Adipocyte (in vitro differentiated cells): ENCODE measurements at regions not wholly inside any gene's neighbourhood (a gene's known extent, or its start where the extent isn't known, plus 50 kb on each side); places are given as distances from the start of the nearest gene placed in this dataset.

Experiments
- DNase-seq: peaks from one replicate; pipeline ENCODE4 v3.0.0-alpha.2; 2015; ENCODE audit warnings: low read depth
- H3K27me3 ChIP-seq: replicated peaks from 2 replicates; pipeline ENCODE4 v1.7.0; 2013; ENCODE audit warnings: mild to moderate bottlenecking, low read length, moderate library complexity; ENCODE audit not compliant: control insufficient read depth, insufficient read depth
- H3K36me3 ChIP-seq: 2 replicates; pipeline ENCODE4 v1.7.0; 2013; ENCODE audit warnings: low read length, mild to moderate bottlenecking, moderate library complexity; ENCODE audit not compliant: control insufficient read depth, insufficient read depth, severe bottlenecking
- H3K4me1 ChIP-seq: 2 replicates; pipeline ENCODE4 v1.7.0; 2013; ENCODE audit warnings: mild to moderate bottlenecking, low read length, moderate library complexity; ENCODE audit not compliant: control insufficient read depth, insufficient read depth
- H3K4me3 ChIP-seq: 2 replicates; pipeline ENCODE4 v1.7.0; 2013; ENCODE audit warnings: mild to moderate bottlenecking, low read length, moderate library complexity
- H3K9ac ChIP-seq: 2 replicates; pipeline ENCODE4 v1.7.0; 2013; ENCODE audit warnings: mild to moderate bottlenecking, low read length, moderate library complexity
- H3K9me3 ChIP-seq: 2 replicates; pipeline ENCODE4 v1.7.0; 2013; ENCODE audit warnings: mild to moderate bottlenecking, low read length, moderate library complexity; ENCODE audit not compliant: control insufficient read depth

GRCh38 chr10:16361086-16361485 is 75.7 kb upstream of the PTER start:
- Histone ChIP-seq H3K9ac (no peak overlapping the region), H3K4me3 (no peak overlapping the region), H3K9me3 (peaks cover 10% of the 10 kb centered on the region), H3K36me3 (no peaks in the 10 kb centered on the region), H3K27me3 (no peaks in the 10 kb centered on the region), H3K4me1 (no peaks in the 10 kb centered on the region)
- no peak for DNase-seq

DNA sequence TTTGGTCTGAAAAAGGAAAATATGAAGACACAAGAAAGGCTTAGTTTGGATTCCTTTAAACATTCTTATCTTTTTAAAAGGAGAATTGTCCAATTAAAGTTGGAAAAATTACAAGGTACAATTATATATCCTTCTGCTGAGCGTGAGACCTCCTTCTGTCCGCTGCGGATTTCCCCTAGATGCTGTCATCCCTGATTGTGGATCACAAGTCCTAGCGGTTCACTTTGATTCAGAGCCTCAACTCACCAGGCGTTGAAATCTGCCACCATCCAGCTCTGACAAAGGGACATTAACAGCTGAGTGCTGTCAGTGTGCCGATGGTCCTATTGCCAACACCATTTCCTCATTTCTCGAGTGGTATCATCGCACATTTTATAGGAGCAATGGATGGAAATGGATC is 73.1 kb upstream of the PTER start:
- no peaks in the 10 kb centered on the region for H3K36me3 ChIP-seq
- no peak overlapping the region for H3K4me3 ChIP-seq
- no peak overlapping the region for H3K9ac ChIP-seq
- DNase-seq, result no peak
- no peaks in the 10 kb centered on the region for H3K4me1 ChIP-seq
- peaks cover 18% of the 10 kb centered on the region for H3K9me3 ChIP-seq
- H3K27me3 ChIP-seq, result no peaks in the 10 kb centered on the region

DNA sequence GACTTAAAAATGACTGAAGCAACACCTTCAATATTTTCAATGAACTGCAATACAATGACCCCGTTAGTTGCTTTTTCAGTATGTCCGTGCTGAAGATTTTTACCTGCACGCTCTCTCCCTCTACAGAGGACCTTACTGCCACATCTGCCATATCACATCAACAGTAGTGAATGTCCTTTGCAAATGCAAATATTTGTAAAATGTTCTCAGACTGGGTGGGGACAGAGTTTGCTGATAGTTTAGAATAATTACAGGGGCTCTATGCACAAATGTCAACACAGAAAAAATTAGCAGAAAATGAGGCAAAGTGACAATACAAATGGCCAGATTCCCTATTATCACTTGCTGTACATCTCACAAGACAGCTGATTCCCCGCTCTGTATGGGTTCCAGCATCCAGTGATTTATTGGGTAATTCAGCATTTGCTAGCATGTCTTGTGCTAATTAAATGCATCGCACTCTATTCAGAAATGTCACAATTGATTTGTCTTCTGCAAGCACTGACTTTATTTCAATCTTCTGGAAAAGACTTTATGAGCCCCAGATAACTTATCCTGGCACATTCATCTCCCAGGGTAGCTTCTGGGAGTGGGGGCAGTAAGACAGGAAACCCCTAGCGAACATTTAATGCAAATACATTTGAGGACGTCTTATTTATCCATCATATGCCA is 69.1 kb upstream of the PTER start:
- peaks cover 16% of the 10 kb centered on the region for H3K9me3 ChIP-seq
- no peak overlapping the region for H3K4me3 ChIP-seq
- no peaks in the 10 kb centered on the region for H3K36me3 ChIP-seq
- no peak overlapping the region for H3K9ac ChIP-seq
- no peak for DNase-seq
- H3K27me3 ChIP-seq, result no peaks in the 10 kb centered on the region
- H3K4me1 ChIP-seq, result no peaks in the 10 kb centered on the region

DNA sequence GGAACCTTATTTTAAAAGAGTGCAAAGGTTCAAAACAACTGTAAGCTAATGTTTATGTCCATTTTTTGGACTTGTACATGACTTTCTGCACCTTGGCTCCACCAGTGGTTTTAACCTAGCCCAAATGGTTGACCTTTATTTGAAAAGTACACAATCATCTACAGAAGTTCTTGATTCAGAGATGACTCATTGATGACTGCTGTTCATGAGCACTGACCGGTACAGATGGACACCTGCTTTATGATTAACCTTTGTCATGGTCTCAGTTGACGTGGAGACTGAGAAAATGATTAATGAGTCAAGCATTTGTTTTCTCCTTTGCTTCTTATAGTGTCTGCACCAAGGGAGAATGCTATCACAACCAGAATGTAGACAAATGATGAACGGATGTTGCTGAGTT is 55.7 kb upstream of the PTER start:
- Histone ChIP-seq H3K27me3 (no peaks in the 10 kb centered on the region), H3K36me3 (no peaks in the 10 kb centered on the region), H3K9me3 (peaks cover 3% of the 10 kb centered on the region), H3K9ac (no peak overlapping the region), H3K4me1 (no peaks in the 10 kb centered on the region), H3K4me3 (no peak overlapping the region)
- no peak for DNase-seq

GRCh38 chr10:16384021-16384420 is 52.8 kb upstream of the PTER start:
- H3K9ac ChIP-seq, result no peak overlapping the region
- H3K36me3 ChIP-seq, result no peaks in the 10 kb centered on the region
- H3K4me3 ChIP-seq, result no peak overlapping the region
- no peaks in the 10 kb centered on the region for H3K27me3 ChIP-seq
- DNase-seq, result no peak
- no peaks in the 10 kb centered on the region for H3K4me1 ChIP-seq
- H3K9me3 ChIP-seq, result peaks cover 3% of the 10 kb centered on the region

GRCh38 chr10:16386855-16387254 is 50.0 kb upstream of the PTER start:
- Histone ChIP-seq H3K27me3 (no peaks in the 10 kb centered on the region), H3K4me1 (no peaks in the 10 kb centered on the region), H3K4me3 (no peak overlapping the region), H3K9me3 (peaks cover 3% of the 10 kb centered on the region), H3K9ac (no peak overlapping the region), H3K36me3 (no peaks in the 10 kb centered on the region)
- no peak for DNase-seq
